ENCODE measurements at regions not wholly inside any gene's neighbourhood (a gene's known extent, or its start where the extent isn't known, plus 50 kb on each side); places are given as distances from the start of the nearest gene placed in this dataset.

DNA sequence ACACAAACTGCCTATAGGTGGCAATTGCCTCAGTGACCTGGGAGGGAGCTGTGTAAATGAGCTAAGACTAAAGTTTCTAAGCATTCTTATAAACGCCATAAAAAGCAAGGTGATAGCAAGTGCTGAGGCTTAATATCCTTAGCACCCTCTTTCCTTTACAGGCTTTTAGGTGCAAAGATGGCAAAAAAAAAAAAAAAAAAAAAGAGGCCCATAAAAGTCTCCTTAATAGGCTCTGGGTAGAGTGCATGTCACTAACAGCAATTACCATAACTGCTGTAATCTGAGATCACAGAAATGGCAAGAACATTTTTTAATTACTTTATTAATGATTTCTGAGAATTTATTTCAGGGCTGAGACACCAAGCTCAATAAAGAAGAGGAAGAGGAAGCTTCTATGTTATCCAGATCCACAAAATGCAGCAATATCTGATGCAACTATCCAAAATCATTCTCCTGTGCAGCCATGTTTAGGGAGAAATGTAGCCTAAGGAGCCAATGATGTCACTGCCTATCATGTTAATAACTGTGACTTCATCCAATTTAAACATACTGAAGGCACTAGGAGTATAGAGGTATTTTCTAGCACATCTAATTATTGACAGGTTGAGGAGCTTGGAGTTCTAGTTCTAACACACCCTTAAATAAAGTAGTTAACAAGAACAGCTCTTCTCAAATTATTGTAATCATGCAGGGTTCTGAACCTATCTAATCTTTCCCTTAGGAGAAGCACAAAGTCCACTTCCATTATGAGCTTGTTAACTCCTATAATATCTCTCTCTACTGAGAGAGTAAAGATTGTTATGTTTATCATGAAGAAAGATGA lies 804.3 kb upstream of the ACVR2A start:
- DNase-seq (ENCODE audit: extremely low read depth, low read depth), result no peak
- no peak overlapping the region for H3K4me3 ChIP-seq (replicated peaks; ENCODE audit: low read depth, low read length)
- TF ChIP-seq, protein P1, sequence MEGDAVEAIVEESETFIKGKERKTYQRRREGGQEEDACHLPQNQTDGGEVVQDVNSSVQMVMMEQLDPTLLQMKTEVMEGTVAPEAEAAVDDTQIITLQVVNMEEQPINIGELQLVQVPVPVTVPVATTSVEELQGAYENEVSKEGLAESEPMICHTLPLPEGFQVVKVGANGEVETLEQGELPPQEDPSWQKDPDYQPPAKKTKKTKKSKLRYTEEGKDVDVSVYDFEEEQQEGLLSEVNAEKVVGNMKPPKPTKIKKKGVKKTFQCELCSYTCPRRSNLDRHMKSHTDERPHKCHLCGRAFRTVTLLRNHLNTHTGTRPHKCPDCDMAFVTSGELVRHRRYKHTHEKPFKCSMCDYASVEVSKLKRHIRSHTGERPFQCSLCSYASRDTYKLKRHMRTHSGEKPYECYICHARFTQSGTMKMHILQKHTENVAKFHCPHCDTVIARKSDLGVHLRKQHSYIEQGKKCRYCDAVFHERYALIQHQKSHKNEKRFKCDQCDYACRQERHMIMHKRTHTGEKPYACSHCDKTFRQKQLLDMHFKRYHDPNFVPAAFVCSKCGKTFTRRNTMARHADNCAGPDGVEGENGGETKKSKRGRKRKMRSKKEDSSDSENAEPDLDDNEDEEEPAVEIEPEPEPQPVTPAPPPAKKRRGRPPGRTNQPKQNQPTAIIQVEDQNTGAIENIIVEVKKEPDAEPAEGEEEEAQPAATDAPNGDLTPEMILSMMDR (IDR thresholded peaks at IDR 0.05; ENCODE audit: low read depth, low read length, missing control alignments), result no peak

DNA sequence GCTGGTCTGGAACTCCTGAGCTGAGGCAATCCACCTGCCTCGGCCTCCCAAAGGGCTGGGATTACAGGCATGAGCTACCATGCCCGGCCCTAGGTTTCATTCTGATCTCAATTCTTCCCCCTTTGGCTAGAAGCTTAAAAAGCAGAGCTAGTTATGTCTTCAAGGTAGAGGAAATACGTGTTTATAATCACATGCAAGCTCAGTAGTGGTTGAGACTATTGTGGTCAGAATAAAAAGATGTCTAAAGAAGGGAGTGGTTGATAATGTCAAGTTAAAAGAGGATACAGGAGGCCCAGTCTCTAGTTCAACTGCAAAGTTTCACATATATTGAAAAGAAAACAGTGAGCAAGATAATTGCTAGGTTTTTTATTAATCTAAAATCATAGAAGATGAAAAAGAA lies 807.8 kb upstream of the ACVR2A start:
- no peak for DNase-seq (ENCODE audit: extremely low read depth, low read depth)
- TF ChIP-seq, protein P1 (IDR thresholded peaks at IDR 0.05; ENCODE audit: low read depth, low read length, missing control alignments), result no peak

DNA sequence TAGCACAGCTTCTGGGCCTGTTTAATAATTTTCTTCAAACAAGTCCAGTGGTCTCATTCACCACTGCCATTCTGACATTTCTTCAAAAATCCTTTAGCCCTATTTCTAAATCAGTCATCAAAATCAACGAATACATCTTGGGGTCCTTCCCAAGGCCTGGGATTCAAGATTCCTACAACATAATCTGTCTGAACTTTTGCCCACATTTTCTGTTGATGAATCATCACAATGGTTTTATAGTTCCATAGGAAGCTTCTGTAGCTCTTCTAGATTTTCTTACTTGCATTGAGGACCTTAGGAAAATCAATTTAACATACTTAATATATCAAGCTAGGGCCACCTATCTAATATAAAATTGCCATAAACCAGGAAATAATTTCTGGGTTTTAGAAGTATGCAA lies 811.8 kb upstream of the ACVR2A start:
- TF ChIP-seq, protein P1 (IDR thresholded peaks at IDR 0.05; ENCODE audit: low read depth, low read length, missing control alignments), result no peak
- no peak for DNase-seq (ENCODE audit: extremely low read depth, low read depth)
- no peak overlapping the region for H3K4me3 ChIP-seq (replicated peaks; ENCODE audit: low read depth, low read length)

More for the DNA sequence above, 807.8 kb upstream of the ACVR2A start:
- H3K4me3 ChIP-seq (replicated peaks; ENCODE audit: low read depth, low read length), result no peak overlapping the region

DNA sequence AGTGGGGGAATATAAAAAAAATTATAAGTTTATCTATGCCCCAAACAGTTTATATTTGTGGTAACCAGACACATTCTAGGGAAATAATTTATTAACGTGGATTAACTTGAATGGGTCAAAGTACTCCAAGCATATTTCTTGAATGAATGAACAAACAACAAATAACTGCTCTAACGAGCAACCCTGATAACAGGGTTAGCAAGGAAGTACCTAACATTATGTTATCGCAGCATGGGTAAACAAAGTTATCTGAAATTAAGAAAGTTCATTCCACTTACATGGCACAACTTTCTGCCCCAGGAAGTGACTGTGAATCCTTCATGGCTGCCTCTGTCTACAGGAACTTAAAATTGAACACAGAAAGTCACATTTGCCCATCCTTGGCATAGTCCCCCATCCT lies 812.9 kb upstream of the ACVR2A start:
- no peak for DNase-seq (ENCODE audit: extremely low read depth, low read depth)
- TF ChIP-seq, protein P1 (IDR thresholded peaks at IDR 0.05; ENCODE audit: low read depth, low read length, missing control alignments), result no peak
- H3K4me3 ChIP-seq (replicated peaks; ENCODE audit: low read depth, low read length), result no peak overlapping the region

DNA sequence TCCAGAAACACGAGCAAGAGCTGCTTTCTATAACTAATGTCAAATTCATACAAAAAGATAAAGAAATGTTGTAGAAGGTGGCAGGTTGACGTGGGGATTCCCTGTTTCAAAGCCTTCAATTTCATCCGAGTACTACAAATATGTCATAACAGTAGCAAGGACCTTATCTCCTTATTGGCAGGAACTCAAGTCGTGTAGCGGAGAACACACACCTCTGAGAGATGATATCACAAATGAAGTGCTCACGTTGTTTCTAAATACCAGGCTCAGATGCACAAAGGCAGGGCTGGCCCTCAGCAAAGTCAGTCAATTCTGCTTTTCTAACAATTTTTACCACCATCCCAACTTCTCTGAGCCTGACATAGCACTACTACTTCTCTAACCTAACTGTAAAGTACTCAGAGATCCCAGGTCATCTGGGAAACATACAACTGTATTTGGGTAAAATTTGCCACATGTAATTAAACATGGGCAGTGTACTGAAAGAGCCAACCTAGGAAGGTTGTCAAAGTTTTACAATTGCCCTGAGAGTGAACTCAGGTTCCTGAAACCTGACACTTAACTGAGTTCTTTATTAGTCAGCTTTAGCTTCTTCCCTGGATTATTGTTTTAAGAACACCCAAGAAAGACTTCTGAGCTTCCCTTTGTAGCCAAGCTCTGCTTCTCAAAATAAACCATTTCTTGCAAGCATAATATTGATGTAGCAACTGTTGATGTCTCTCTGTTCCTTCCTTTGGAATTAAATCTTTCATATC lies 813.7 kb upstream of the ACVR2A start:
- no peak overlapping the region for H3K4me3 ChIP-seq (replicated peaks; ENCODE audit: low read depth, low read length)
- DNase-seq (ENCODE audit: extremely low read depth, low read depth), result no peak
- TF ChIP-seq, protein P1 (IDR thresholded peaks at IDR 0.05; ENCODE audit: low read depth, low read length, missing control alignments), result no peak

DNA sequence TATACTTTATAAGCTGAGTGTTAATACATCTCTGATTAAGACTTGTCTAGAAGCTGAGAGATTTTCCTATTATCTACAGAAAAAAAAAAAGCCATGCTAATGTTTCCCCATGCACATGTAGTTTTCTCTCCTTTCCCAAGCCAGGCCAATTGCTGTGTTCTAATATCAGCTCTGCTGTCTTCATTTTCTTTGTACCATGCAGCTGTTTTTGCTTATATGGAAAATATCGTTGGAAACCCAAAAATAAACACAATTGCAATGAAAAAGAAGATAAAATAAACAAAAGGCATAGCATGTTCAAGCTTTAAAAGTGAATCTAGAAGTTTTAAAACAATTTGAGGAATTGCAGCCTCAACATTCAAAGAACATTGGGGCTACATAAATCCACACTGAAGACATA lies 817.4 kb upstream of the ACVR2A start:
- no peak for DNase-seq (ENCODE audit: extremely low read depth, low read depth)
- TF ChIP-seq, protein P1 (IDR thresholded peaks at IDR 0.05; ENCODE audit: low read depth, low read length, missing control alignments), result no peak
- no peak overlapping the region for H3K4me3 ChIP-seq (replicated peaks; ENCODE audit: low read depth, low read length)

Measured in HFF-Myc (cell line).